Activated B cell treated with CpG ODN at 0.5 μM for 24 hours (primary cell): ENCODE measurements at regions not wholly inside any gene's neighbourhood (a gene's known extent, or its start where the extent isn't known, plus 50 kb on each side); places are given as distances from the start of the nearest gene placed in this dataset.

Experiments
- ATAC-seq: fragments of 200-7000 bp; cut with Tn5 transposase; one replicate; pipeline ENCODE4 v1.10.0; 2021; ENCODE audit warnings: low read depth, mild to moderate bottlenecking, moderate library complexity
- CTCF ChIA-PET: fragments of 350-600 bp; sonication (Branson Sonifier 250); formaldehyde crosslinking; loops from one replicate; lab custom pipeline; 2021; ENCODE audit warnings: antibody characterized with exemption; lab: Charles Lee
- POLR2A ChIA-PET: fragments of 350-600 bp; sonication (Branson Sonifier 250); formaldehyde crosslinking; loops from one replicate; lab custom pipeline; 2021; ENCODE audit warnings: antibody characterized with exemption; lab: Charles Lee
- DNase-seq: peaks from one replicate; pipeline ENCODE4 v3.0.0; 2022
- H3K27ac Mint-ChIP-seq: one replicate; pipeline ENCODE4 v1.8.0; 2020; ENCODE audit warnings: mixed read lengths
- H3K27me3 Mint-ChIP-seq: one replicate; pipeline ENCODE4 v1.8.0; 2021; ENCODE audit warnings: mixed read lengths
- H3K36me3 Mint-ChIP-seq: one replicate; pipeline ENCODE4 v1.8.0; 2021; ENCODE audit warnings: low read depth, mixed read lengths
- H3K4me1 Mint-ChIP-seq: one replicate; pipeline ENCODE4 v1.8.0; 2021; ENCODE audit warnings: mixed read lengths
- H3K4me3 Mint-ChIP-seq: one replicate; pipeline ENCODE4 v1.8.0; 2020; ENCODE audit warnings: mild to moderate bottlenecking, mixed read lengths
- H3K9me3 Mint-ChIP-seq: one replicate; pipeline ENCODE4 v1.8.0; 2020; ENCODE audit warnings: mixed read lengths
- CTCF ChIP-seq: fragments of 200-600 bp; IDR thresholded peaks from one replicate; pipeline ENCODE4 v1.8.0; 2022; ENCODE audit warnings: antibody characterized with exemption, mild to moderate bottlenecking
- intact Hi-C: fragments of 100-400 bp; cut with micrococcal nuclease; formaldehyde crosslinking; loops from one replicate; pipeline ENCODE4 v1.15.1; 2024

GRCh38 chr11:103744496-103745153 lies 291.8 kb upstream of the DDI1 start:
- CTCF ChIA-PET = no interaction called here

GRCh38 chr11:103749158-103749557 lies 287.3 kb upstream of the DDI1 start:
- Mint-ChIP-seq H3K27me3 (peaks cover 7% of the 10 kb centered on the region), H3K36me3 (no peaks in the 10 kb centered on the region), H3K27ac (no peak overlapping the region), H3K4me1 (peaks cover 5% of the 10 kb centered on the region), H3K4me3 (no peak overlapping the region), H3K9me3 (peaks cover 13% of the 10 kb centered on the region)
- no peak for DNase-seq
- ChIA-PET POLR2A (no interaction called here), CTCF (no interaction called here)
- intact Hi-C loops = no loop called here
- ATAC-seq = no peak
- no peak for TF ChIP-seq CTCF

More at GRCh38 chr11:103744496-103745153, 291.8 kb upstream of the DDI1 start:
- Mint-ChIP-seq H3K4me3 (no peak overlapping the region), H3K27ac (no peak overlapping the region), H3K27me3 (no peaks in the 10 kb centered on the region), H3K4me1 (peaks cover 6% of the 10 kb centered on the region), H3K36me3 (no peaks in the 10 kb centered on the region), H3K9me3 (peaks cover 15% of the 10 kb centered on the region)
- ATAC-seq = no peak
- no peak for TF ChIP-seq CTCF
- intact Hi-C loops = no loop called here
- DNase-seq = no peak
- POLR2A ChIA-PET = no interaction called here

GRCh38 chr11:103768816-103769215 lies 267.6 kb upstream of the DDI1 start:
- POLR2A ChIA-PET = no interaction called here
- H3K9me3 Mint-ChIP-seq = no peaks in the 10 kb centered on the region
- no peaks in the 10 kb centered on the region for H3K27me3 Mint-ChIP-seq
- no peak overlapping the region for H3K4me3 Mint-ChIP-seq
- no peaks in the 10 kb centered on the region for H3K4me1 Mint-ChIP-seq
- H3K36me3 Mint-ChIP-seq = no peaks in the 10 kb centered on the region
- CTCF ChIA-PET = no interaction called here
- H3K27ac Mint-ChIP-seq = no peak overlapping the region
- intact Hi-C loops = no loop called here
- DNase-seq = no peak
- ATAC-seq = no peak
- TF ChIP-seq CTCF = no peak

DNA sequence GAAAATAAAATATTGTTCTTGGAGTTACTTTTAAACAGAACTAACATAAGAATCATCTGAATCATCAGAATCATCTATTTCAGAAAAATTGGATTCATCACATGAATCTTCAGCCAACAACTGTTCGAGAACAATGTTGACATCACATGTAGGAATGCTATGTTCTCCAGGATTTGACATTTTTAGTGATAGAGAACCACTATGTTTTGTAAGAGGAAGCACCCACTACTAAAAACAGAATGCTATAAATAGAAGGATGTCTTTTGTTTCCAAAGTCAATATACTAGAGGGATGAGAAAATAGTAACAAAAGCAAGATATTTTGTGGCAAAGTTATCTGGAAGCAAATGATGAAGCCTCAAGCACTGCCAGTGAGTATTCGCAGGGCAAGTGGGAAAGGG lies 263.4 kb upstream of the DDI1 start:
- no peaks in the 10 kb centered on the region for H3K36me3 Mint-ChIP-seq
- intact Hi-C loops = no loop called here
- CTCF ChIA-PET = no interaction called here
- no peaks in the 10 kb centered on the region for H3K27me3 Mint-ChIP-seq
- H3K4me3 Mint-ChIP-seq = no peak overlapping the region
- no peak for TF ChIP-seq CTCF
- H3K27ac Mint-ChIP-seq = no peak overlapping the region
- no peak for DNase-seq
- peaks cover 2% of the 10 kb centered on the region for H3K9me3 Mint-ChIP-seq
- POLR2A ChIA-PET = no interaction called here
- ATAC-seq = no peak
- no peaks in the 10 kb centered on the region for H3K4me1 Mint-ChIP-seq

DNA sequence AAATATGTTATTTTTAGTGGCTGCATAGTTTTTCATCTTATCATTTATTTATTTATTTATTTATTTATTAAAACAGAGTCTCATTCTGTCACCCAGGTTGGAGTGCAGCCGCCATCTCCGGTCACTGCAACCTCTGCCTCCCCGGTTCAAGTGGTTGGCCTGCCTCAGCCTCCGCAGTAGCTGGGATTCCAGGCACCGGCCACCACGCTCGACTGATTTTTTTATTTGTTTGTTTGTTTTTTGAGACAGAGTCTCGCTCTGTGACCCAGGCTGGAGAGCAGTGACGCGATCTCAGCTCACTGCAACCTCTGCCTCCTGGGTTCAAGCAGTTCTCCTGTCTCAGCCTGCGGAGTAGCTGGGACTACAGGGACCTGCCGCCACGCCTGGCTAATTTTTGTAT lies 262.9 kb upstream of the DDI1 start:
- CTCF ChIA-PET = no interaction called here
- DNase-seq (no peak), ATAC-seq (no peak)
- H3K4me1 Mint-ChIP-seq = no peaks in the 10 kb centered on the region
- POLR2A ChIA-PET = no interaction called here
- H3K9me3 Mint-ChIP-seq = peaks cover 2% of the 10 kb centered on the region
- H3K4me3 Mint-ChIP-seq = no peak overlapping the region
- no peaks in the 10 kb centered on the region for H3K27me3 Mint-ChIP-seq
- no peak for TF ChIP-seq CTCF
- H3K36me3 Mint-ChIP-seq = no peaks in the 10 kb centered on the region
- H3K27ac Mint-ChIP-seq = no peak overlapping the region
- intact Hi-C loops = no loop called here
